Hindlimb muscle (tissue), 1 donor: ENCODE measurements at regions not wholly inside any gene's neighbourhood (a gene's known extent, or its start where the extent isn't known, plus 50 kb on each side); places are given as distances from the start of the nearest gene placed in this dataset.
"Not testable (repeated sequence)": the region's sequence is repeated elsewhere in the genome, so short reads cannot be mapped to it uniquely, and the experiment has no call there.

Source experiments
- DNase-seq: peaks from one replicate; pipeline ENCODE4 v3.0.0-alpha.2; 2013

- no peak for DNase-seq
Observed at GRCh38 chr7:34333925-34334324, 324.1 kb upstream of the NPSR1 start.

GRCh38 chr7:34337163-34337562 lies 320.9 kb upstream of the NPSR1 start:
- no peak for DNase-seq

DNA sequence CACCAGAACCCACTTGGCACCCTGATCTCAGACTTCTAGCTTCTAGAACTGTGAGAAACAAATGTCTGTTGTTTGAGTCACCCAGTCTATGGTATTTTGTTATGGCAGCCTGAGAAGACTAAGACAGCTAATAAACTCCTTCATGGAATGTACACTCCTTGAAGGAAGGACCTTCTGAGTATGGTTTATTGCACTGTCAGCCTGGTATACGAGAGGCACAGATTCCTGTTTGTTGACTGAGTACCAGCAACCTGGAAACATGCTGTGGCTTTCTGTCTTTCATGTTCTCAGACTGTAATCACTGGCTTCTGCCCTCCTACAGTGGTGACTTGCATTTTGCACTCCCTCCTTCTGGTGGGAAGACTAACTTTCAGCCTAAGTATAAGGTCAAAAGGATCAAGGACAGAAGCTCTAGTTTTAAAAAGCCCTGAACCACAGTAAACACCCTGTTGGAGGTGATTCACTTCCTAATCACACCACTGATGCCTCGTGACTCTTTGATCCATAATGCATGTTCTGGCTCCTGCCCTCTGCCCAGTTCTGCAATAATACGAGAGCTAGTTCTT lies 319.0 kb upstream of the NPSR1 start:
- no peak for DNase-seq

GRCh38 chr7:34341326-34341725 lies 316.7 kb upstream of the NPSR1 start:
- DNase-seq: no peak

DNA sequence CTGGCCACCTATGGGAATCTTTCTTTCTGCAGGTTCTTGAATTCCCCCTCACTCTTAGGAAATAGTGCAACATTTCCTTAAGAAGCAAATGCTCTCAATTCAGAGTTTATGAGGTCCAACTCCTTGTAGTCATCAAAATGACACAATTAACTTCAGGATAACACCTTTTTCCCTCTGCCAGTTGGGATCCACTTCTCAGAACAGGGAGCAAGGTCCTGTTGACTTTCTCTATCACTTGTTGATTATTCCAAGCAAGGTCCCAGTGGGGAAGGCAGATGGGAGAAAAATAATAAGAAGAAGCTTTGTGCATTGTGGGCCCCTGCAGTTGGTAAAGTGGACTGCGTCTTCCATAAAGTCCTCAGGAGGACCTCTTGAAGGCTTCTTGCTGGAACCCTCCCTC lies 315.6 kb upstream of the NPSR1 start:
- DNase-seq: no peak

DNA sequence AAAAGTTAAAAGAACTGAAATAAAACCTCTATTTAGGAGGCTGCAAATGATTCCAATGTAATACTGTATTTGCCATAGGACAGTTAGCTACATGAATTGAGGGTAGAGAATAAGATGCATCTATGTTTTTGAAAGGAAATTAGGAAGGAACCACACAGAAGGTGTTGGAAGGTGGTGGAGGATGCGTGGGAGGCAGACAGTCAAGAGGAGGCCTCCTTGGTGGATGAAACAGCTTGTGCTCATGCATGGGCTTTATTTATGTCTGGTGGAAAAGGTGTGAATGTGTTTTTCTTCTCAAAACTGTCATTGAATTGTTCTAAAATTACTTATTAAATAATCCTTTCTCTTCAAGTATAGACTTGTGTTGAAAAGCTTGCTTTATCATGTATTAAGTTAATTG lies 314.4 kb upstream of the NPSR1 start:
- no peak for DNase-seq

DNA sequence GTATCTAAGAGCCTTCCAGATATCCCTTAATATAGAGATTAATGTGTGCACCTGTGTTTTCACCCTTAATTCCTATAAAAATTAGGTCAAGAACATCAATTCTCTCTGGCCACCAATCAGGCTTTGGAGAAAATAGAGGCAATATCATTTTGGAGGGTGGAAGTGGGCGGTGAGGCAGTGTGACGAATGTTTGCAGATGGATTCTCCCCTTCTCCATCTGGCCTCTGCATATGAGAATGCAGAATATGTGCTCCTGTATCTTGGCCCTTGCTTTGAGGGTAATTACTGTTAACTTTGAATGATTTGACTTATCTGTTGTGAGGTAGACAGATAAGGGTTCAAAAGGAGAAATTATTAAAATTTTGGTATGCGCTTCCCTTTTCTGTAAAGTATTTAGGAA lies 304.0 kb upstream of the NPSR1 start:
- DNase-seq: no peak

DNA sequence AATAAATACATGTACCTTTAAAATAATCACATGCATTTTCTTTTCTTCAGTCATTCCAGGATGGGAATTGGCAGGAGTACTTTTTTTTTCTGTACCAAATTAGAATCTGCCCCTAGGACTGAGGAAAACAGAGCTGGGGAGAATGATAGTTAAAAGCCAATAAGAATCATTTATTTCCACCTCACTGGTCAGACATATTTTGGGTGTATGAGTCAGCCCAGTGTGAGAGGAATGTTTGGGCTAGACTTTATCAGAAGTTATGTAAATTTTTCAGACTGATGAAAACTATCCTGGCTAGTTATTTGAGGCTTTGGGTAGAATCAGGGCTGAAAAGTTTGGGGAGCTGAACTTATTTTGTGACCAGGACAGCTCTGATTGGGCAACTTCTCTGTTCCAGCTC lies 303.1 kb upstream of the NPSR1 start:
- DNase-seq: no peak

- no peak for DNase-seq
Observed at GRCh38 chr7:34357068-34357467, 300.9 kb upstream of the NPSR1 start.

DNA sequence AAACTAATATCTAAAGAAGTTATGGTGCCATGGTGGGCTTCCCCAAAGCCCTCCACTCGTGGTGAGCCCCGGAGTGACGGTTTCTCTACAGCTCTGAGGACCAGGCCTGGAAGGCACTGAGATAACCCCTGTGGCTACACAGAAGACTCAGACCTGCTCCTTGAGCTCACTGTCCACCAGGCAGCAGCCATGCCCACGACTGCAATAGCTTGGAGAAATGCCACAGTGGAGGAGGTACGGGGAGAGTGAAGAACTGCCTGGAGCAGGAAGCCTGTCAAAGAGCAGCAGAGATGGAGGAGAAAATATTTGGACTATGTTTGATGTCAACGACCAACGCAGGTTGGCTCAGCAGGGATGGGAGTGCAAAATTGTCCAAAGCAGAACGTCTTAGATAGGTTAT lies 300.1 kb upstream of the NPSR1 start:
- no peak for DNase-seq

GRCh38 chr7:34358578-34358977 lies 299.4 kb upstream of the NPSR1 start:
- DNase-seq: not testable (repeated sequence)

DNA sequence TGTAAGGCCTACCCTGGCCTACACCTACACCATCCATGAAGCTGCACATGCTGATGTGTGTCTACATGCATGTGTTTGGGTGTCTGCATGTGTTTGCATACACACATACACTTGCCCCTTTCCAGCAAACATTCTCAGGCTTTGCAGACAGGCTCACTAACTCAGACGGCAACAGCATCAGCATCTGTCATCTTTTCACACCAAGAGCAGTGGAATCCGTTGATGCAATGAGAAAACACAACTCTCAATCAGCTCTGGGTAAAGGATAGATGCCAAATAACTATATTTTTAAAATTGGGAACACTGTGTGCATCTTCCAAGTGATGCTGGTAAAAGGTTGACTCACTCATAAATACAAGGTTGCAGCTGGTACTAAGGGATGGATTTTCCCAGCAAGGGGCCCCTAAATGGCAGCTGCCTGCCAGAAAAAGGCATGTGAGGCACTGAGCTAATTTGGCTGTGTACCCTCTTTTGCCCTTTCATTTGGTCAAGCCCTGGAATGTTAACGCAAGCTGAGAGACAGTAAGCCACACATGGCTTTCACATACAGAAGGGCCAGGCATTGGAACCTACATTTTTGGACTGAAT lies 296.3 kb upstream of the NPSR1 start:
- DNase-seq: no peak

DNA sequence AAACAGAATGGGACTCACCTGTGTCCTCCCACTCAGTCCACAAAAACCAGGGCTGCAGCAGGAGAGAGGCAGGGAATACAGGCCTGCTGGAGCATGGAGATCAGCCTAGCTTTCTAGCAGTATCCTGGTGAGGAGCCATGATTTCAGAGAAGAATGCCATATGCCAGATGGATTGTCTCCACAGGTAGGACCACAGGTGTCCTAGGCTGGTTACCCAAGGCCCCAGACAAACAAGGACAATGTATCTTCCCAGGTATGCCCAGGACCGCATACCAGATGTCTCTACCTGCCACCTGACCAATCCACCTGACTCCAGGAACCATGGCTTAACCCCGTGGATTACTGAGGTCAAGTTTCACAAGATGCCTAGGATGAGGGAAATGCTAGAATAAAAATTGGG lies 295.4 kb upstream of the NPSR1 start:
- DNase-seq: no peak

DNA sequence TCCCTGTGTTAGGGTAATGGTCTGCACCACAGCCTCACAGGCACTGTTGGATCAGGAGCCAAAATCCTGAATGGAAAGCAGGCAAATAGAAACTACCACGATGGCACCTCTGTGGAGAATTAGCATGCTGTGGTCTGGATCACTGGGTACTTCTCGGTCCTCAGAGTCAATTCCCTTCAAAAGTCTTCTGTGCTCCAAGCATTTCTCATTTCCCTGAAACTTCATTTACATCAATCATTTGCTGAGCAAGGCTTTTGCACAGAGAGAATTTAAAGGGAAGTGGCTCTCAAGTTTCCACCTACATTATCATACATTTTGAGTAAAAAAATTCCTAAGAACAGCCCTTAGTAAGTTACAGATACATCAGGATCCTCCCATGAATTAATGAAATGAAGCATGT lies 293.9 kb upstream of the NPSR1 start:
- DNase-seq: no peak

DNA sequence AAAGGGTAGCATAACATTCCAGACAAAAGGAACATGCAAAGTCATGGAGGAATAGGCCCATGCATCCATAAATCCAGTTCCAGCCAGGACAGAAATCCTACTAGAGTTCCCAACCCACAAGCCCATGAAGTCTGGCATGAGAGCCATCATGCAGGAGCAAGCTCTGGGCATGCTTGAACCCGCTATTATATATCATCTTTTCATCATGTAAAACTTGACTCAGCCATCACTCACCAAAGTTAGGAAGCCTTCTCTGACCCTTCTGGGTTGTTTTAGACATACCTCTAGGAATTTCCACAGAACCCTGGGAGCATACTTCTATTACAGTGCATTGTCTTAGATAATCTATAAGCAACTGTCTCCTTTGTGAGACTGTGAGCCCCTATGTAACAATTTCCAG lies 293.0 kb upstream of the NPSR1 start:
- DNase-seq: no peak

- no peak for DNase-seq
Observed at GRCh38 chr7:34365611-34366010, 292.4 kb upstream of the NPSR1 start.

- no peak for DNase-seq
Observed at GRCh38 chr7:34371922-34372321, 286.1 kb upstream of the NPSR1 start.

GRCh38 chr7:34373940-34374339 lies 284.1 kb upstream of the NPSR1 start:
- DNase-seq: no peak

DNA sequence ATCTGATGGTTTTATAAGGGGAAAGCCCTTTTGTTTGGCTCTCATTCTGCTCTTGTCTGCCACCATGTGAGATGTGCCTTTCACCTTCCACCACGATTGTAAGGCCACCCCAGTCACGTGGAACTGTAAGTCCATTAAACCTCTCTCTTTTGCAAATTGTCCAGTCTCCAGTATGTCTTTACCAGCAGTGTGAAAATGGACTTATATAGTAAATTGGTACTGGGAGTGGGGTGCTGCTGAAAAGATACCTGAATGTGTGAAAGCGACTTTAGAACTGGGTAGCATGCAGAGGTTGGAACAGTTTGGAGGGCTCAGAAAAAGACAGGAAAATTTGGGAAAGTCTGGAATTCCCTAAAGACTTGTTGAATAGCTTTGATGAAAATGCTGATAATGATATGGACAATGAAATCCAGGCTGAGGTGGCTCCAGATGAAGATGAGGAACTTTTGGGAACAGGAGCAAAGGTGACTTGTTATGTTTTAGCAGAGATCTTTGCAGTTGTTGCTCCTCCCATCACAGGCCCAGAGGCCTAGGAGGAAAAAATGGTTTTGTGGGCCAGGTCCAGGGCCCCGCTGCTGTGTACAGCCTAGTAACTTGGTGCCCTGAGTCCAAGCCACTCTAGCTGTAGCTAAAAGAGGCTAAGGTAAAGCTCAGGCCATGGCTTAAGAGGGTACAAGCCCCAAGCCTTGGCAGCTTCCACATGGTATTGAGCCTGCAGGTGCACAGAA lies 275.7 kb upstream of the NPSR1 start:
- no peak for DNase-seq

DNA sequence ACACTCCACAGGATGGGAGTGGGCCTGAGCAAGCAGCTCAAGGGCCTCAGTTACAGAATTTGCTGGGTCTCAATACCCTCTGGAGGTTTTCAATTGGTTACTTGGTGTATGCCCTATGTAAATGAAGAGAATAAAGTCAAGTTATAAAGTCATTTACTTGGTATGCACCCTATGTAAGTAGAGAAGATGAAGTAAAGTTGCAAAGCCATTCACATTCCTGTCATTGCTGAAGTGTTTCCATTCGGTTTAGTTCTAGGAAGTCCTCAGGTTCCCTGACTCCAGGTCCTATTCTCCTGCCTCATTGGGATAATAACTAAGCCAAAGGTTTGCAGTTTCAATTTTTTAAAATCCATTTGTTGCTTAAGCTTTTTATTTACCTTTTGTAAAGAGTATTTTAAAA lies 272.6 kb upstream of the NPSR1 start:
- no peak for DNase-seq

DNA sequence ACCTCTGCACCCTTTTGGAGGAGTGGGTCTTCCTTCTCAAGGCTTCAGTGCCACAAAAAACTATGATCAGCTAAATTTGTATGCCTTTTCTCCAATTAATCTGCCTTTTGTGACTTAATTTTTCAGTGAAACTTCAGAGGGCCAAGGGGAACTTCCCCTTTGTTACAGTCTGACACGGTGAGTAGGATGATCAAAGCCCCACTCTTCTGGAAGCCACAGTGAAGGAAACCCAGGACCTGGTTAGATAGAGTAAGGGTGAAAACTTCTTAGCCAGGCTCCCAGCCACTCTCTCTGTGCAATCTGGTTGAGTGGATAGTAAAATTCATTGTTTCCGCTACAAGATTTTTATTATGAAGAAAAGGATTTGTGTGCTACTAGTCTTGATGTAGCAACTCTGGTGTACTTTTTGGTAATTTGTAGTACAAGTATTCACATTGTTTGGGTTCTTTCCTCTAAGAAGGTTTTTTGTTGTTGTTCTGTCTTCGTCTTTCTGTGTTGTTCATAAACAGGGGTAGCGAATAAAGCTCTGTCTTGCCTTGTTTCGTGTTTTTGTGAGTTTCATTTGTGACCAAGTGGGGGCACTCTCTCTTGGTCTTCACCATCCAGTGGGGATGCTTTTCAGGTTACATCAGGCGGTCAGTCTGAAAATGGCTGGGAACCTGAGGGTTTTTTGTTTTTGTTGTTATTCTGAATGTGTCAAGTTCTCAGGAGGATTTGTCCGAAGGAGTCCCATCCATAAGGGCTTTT lies 268.5 kb upstream of the NPSR1 start:
- no peak for DNase-seq

DNA sequence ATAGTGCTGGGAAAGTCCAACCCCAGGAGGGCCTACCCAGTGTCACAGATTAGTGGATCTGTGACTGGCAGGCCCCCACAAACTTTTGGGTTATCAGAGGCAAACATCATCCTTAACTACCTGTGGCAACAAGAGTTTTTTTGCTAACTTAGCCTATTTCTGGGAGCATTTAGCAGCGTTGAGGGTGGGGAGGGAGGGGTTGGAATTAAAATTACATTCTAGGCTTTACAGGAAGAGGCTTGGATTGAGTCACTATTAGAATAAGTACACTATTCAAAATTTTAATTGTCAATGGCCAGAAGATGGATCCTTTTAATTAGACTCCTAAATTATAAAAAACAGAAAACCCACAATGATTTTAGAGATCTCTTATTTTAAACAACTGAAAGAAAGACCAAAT lies 267.9 kb upstream of the NPSR1 start:
- no peak for DNase-seq

DNA sequence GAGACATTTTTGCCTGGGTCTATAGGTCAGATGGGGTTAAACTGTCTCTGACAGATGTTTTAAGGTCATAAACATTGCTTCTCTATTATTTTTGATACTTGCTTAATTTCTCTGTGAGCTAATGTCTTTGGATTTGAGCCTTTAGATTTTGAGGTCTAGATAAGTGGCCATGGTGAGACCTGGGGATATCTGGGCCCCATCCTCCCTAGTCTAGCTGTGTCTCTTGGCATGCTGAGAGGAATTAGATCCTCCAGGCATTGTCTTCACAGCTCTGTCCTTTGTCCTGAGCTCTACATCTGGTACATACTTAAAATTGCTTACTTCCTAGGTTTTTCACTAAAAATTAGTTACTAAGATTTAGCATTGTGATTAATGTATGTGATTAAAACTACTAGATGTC lies 265.0 kb upstream of the NPSR1 start:
- DNase-seq: no peak
